K562 (cell line): ENCODE measurements at regions not wholly inside any gene's neighbourhood (a gene's known extent, or its start where the extent isn't known, plus 50 kb on each side); places are given as distances from the start of the nearest gene placed in this dataset.

ENCODE experiments used
- ARID2 ChIP-seq: fragments of 450-650 bp; IDR thresholded peaks from 2 replicates; pipeline ENCODE4 v1.6.1; 2017; ENCODE audit warnings: antibody characterized with exemption, mild to moderate bottlenecking
- NFIC ChIP-seq: fragments of 450-650 bp; IDR thresholded peaks from 2 replicates; pipeline ENCODE4 v1.6.1; 2017; ENCODE audit warnings: mild to moderate bottlenecking, inconsistent platforms
- OTX1 ChIP-seq: fragments of 450-650 bp; formaldehyde crosslinking; IDR thresholded peaks from 2 replicates; pipeline ENCODE4 v1.4.0; 2022; ENCODE audit warnings: mild to moderate bottlenecking
- ZFX ChIP-seq: sonication (generic); formaldehyde crosslinking; IDR thresholded peaks from 2 replicates; pipeline ENCODE4 v1.8.0; 2022; ENCODE audit warnings: mild to moderate bottlenecking, missing genetic modification reagents, moderate library complexity
- ZNF121 ChIP-seq: sonication (generic); formaldehyde crosslinking; conservative IDR thresholded peaks from 2 replicates; pipeline ENCODE4 v1.8.0; 2022; ENCODE audit warnings: missing genetic modification reagents
- TF ChIP-seq, protein P1 (sequence below): fragments of 450-650 bp; formaldehyde crosslinking; IDR thresholded peaks from 2 replicates; pipeline ENCODE4 v1.4.0; 2020; ENCODE audit warnings: mild to moderate bottlenecking, moderate library complexity
- TF ChIP-seq, protein P2 (sequence below), 3 experiments: IDR thresholded peaks in 2 of 3; conservative IDR thresholded peaks in 1 of 3; 2 replicates each; pipeline ENCODE4 v1.5.1; 2011 to 2012; ENCODE audit warnings: low read length in 3 of 3, mild to moderate bottlenecking in 3 of 3, control low read depth in 2 of 3, improper control_type of control experiment in 1 of 3, inconsistent platforms in 1 of 3, low read depth in 1 of 3, mixed read lengths in 1 of 3, moderate library complexity in 1 of 3; ENCODE audit not compliant: insufficient read depth in 2 of 3

DNA sequence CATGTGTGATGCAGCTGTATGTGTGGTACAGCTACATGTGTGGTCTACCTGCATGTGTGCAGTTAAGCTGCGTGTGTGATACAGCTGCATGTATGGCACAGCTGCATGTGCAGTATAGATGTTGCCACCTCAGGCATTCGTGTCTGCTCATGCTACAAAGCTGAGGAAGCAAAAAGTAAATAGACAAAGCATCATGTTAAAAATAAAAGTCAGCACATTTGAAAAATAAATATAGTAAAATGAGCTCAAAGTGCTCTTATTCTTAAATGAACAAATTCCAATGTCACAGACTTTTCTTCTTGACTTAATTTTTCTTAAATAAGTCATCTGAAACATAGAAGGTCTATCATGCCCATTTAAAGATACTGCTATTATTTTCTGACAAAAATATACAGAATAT lies 519.3 kb upstream of the SOX11 start:
- TF ChIP-seq ZNF121 (CRISPR knock-in tag) (no peak), ZFX (CRISPR knock-in tag) (no peak), NFIC (no peak), OTX1 (CRISPR knock-in tag) (no peak), ARID2 (no peak)
- TF ChIP-seq, protein P1, sequence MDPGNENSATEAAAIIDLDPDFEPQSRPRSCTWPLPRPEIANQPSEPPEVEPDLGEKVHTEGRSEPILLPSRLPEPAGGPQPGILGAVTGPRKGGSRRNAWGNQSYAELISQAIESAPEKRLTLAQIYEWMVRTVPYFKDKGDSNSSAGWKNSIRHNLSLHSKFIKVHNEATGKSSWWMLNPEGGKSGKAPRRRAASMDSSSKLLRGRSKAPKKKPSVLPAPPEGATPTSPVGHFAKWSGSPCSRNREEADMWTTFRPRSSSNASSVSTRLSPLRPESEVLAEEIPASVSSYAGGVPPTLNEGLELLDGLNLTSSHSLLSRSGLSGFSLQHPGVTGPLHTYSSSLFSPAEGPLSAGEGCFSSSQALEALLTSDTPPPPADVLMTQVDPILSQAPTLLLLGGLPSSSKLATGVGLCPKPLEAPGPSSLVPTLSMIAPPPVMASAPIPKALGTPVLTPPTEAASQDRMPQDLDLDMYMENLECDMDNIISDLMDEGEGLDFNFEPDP (CRISPR knock-in tag) = no peak
- TF ChIP-seq, protein P2, sequence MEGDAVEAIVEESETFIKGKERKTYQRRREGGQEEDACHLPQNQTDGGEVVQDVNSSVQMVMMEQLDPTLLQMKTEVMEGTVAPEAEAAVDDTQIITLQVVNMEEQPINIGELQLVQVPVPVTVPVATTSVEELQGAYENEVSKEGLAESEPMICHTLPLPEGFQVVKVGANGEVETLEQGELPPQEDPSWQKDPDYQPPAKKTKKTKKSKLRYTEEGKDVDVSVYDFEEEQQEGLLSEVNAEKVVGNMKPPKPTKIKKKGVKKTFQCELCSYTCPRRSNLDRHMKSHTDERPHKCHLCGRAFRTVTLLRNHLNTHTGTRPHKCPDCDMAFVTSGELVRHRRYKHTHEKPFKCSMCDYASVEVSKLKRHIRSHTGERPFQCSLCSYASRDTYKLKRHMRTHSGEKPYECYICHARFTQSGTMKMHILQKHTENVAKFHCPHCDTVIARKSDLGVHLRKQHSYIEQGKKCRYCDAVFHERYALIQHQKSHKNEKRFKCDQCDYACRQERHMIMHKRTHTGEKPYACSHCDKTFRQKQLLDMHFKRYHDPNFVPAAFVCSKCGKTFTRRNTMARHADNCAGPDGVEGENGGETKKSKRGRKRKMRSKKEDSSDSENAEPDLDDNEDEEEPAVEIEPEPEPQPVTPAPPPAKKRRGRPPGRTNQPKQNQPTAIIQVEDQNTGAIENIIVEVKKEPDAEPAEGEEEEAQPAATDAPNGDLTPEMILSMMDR (IDR thresholded peaks at IDR 0.05 in 2 of 3, conservative IDR thresholded peaks at IDR 0.05 in 1 of 3; ENCODE audit: insufficient read depth in 2 of 3, low read depth in 1 of 3, low read length in 3 of 3) = no peak
